ENCODE measurements at regions not wholly inside any gene's neighbourhood (a gene's known extent, or its start where the extent isn't known, plus 50 kb on each side); places are given as distances from the start of the nearest gene placed in this dataset.

DNA sequence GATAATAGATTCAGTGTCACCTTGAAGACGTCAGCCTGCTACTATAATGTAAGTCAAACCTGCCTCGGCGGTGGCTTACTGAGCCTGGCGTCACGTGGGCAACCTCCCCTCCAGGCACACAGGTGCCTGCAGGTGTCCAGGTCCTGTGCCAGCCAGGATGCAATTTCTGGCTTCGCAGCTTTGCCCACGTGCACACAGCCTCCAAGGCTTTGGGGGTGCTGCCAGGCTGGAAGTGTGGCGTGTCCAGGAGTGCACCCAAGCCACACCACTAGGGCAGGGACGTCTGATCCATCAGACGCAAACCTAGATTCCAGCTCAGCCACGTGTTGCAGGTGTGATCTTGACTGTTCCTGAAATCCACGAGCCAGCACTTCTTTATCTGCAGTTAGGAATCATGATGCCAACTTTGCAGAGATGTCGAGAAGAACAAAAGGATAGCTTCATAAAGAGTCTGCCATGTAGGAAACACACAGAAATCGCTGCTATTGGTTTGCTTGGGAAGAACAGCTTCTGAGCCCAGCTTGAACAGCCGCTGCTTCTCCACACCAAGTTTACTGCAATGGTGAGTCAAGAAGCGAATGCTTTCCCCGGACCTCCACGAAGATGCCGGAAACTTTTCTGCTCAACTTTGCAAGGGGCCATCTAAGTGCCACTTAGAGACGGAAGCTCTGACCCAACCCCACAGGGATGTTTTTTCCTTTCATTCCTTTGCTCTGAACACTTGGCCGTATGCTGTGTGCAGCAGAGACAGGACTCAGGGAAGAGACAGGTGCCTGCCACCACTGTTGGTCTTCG is 84.2 kb upstream of the SALL3 start:
- Histone ChIP-seq H3K4me3 (ENCODE audit: insufficient read depth, low read depth, low read length, poor library complexity, severe bottlenecking) (no peak overlapping the region), H3K27ac (ENCODE audit: insufficient read depth, low read length, poor library complexity, severe bottlenecking) (no peak overlapping the region), H3K9me3 (ENCODE audit: control insufficient read depth, low read length) (no peaks in the 10 kb centered on the region), H3K27me3 (replicated peaks; ENCODE audit: control insufficient read depth, insufficient read depth, low read length, poor library complexity, severe bottlenecking) (no peaks in the 10 kb centered on the region), H3K36me3 (ENCODE audit: control insufficient read depth, insufficient read depth, low read length) (no peaks in the 10 kb centered on the region), H3K4me1 (ENCODE audit: control insufficient read depth, insufficient read depth, low read length, poor library complexity, severe bottlenecking) (no peaks in the 10 kb centered on the region)
- no peak for DNase-seq

- no peaks in the 10 kb centered on the region for H3K4me1 ChIP-seq (ENCODE audit: control insufficient read depth, insufficient read depth, low read length, poor library complexity, severe bottlenecking)
- DNase-seq = no peak
- H3K27me3 ChIP-seq (replicated peaks; ENCODE audit: control insufficient read depth, insufficient read depth, low read length, poor library complexity, severe bottlenecking) = no peaks in the 10 kb centered on the region
- H3K4me3 ChIP-seq (ENCODE audit: insufficient read depth, low read depth, low read length, poor library complexity, severe bottlenecking) = no peak overlapping the region
- H3K9me3 ChIP-seq (ENCODE audit: control insufficient read depth, low read length) = no peaks in the 10 kb centered on the region
- H3K36me3 ChIP-seq (ENCODE audit: control insufficient read depth, insufficient read depth, low read length) = no peaks in the 10 kb centered on the region
- H3K27ac ChIP-seq (ENCODE audit: insufficient read depth, low read length, poor library complexity, severe bottlenecking) = no peak overlapping the region
Observed at GRCh38 chr18:78896111-78896905, 83.3 kb upstream of the SALL3 start.

DNA sequence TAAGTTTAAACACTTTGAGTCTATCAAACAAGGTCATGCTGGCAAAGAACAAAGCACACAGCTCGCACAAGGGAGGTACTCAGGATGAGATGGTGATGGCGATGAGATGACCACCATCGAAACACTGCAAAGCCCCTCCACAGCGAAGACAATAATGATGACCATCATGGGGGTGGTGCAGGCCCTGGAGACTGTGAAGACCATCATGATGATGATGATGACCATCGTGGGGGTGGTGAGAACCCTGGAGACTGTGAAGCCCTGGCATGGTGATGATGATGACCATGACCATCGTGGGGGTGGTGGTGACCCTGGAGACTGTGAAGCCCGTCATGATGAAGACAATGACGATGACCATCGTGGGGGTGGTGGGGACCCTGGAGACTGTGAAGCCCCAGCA is 81.6 kb upstream of the SALL3 start:
- no peak overlapping the region for H3K4me3 ChIP-seq (ENCODE audit: insufficient read depth, low read depth, low read length, poor library complexity, severe bottlenecking)
- no peaks in the 10 kb centered on the region for H3K36me3 ChIP-seq (ENCODE audit: control insufficient read depth, insufficient read depth, low read length)
- DNase-seq = no peak
- H3K4me1 ChIP-seq (ENCODE audit: control insufficient read depth, insufficient read depth, low read length, poor library complexity, severe bottlenecking) = no peaks in the 10 kb centered on the region
- H3K27me3 ChIP-seq (replicated peaks; ENCODE audit: control insufficient read depth, insufficient read depth, low read length, poor library complexity, severe bottlenecking) = no peaks in the 10 kb centered on the region
- H3K27ac ChIP-seq (ENCODE audit: insufficient read depth, low read length, poor library complexity, severe bottlenecking) = no peak overlapping the region
- no peaks in the 10 kb centered on the region for H3K9me3 ChIP-seq (ENCODE audit: control insufficient read depth, low read length)

DNA sequence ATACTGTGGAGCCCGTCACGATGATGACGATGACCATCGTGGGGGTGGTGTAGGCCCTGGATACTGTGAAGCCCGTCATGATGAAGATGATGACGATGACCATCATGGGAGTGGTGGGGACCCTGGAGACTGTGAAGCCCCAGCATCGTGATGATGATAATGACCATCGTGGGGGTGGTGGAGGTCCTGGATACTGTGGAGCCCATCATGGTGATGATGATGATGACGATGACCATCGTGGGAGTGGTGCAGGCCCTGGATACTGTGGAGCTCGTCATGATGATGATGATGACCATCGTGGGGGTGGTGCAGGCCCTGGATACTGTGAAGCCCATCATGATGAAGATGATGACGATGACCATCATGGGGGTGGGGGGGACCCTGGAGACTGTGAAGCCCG is 81.0 kb upstream of the SALL3 start:
- no peak overlapping the region for H3K27ac ChIP-seq (ENCODE audit: insufficient read depth, low read length, poor library complexity, severe bottlenecking)
- no peaks in the 10 kb centered on the region for H3K9me3 ChIP-seq (ENCODE audit: control insufficient read depth, low read length)
- H3K4me1 ChIP-seq (ENCODE audit: control insufficient read depth, insufficient read depth, low read length, poor library complexity, severe bottlenecking) = no peaks in the 10 kb centered on the region
- no peaks in the 10 kb centered on the region for H3K36me3 ChIP-seq (ENCODE audit: control insufficient read depth, insufficient read depth, low read length)
- H3K4me3 ChIP-seq (ENCODE audit: insufficient read depth, low read depth, low read length, poor library complexity, severe bottlenecking) = no peak overlapping the region
- H3K27me3 ChIP-seq (replicated peaks; ENCODE audit: control insufficient read depth, insufficient read depth, low read length, poor library complexity, severe bottlenecking) = no peaks in the 10 kb centered on the region
- no peak for DNase-seq

DNA sequence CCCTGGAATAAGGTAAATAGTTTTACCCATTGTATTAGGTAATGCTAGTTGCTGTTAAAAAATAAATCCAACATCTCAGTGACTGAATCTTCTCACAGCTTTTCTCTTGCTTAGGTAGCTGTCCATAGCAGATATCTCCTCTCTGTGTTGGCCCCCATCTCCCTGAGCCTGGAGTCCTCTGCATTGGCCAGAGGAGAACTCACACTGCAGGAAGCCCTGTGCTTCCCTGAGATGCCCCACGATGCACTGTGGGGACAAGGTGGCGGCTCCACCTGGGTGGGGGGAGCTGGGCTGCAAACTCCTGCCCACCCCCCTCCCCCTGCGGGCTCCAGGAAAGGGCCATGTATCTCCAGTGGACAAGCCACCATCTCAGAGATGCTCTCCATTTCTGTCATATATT is 80.4 kb upstream of the SALL3 start:
- Histone ChIP-seq H3K4me3 (ENCODE audit: insufficient read depth, low read depth, low read length, poor library complexity, severe bottlenecking) (no peak overlapping the region), H3K27ac (ENCODE audit: insufficient read depth, low read length, poor library complexity, severe bottlenecking) (no peak overlapping the region), H3K27me3 (replicated peaks; ENCODE audit: control insufficient read depth, insufficient read depth, low read length, poor library complexity, severe bottlenecking) (no peaks in the 10 kb centered on the region), H3K9me3 (ENCODE audit: control insufficient read depth, low read length) (no peaks in the 10 kb centered on the region), H3K4me1 (ENCODE audit: control insufficient read depth, insufficient read depth, low read length, poor library complexity, severe bottlenecking) (no peaks in the 10 kb centered on the region), H3K36me3 (ENCODE audit: control insufficient read depth, insufficient read depth, low read length) (no peaks in the 10 kb centered on the region)
- DNase-seq = no peak

DNA sequence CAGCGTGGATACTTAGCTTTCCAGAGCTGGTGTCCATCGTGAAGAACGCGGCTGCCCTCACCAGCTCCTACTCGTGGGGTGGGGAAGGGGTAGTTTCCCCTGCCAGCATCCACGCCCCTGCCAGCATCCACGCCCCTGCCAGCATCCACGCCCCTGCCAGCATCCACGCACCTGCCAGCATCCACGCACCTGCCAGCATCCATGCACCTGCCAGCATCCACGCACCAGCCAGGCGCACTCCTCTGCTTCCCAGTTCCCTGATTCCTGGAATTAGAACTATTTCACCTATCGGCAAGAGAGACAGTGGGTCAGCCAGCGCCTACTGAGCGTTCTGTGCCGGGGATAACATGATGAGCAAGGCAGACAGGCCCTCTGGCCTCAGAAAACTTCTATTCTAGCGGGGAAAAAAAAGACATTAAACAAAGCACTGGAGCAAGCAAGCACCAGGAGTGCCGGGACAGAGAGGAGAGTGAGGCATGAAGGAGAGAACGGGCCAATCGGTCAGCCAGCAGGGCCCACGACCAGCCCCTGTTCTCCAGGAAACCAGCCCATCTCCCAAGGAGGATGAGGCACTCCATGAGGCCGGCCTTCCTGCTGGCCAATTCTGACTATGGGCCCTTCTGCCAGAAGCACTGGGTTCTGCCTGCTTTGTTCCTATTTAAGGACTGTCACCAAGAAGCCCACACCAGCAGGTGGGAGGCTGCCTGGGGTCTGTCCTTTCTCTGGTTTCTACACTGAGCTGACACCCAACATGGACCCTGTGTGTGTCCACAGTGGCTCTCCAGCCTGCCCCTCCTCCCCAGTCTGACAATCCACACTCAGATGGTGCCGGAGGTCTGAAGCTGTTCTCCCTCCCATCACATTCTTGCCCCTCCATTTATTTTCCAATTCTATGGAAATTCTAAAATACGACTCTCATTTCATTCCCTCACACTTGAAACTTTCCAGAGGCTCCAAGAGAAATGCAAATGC is 78.4 kb upstream of the SALL3 start:
- Histone ChIP-seq H3K4me1 (ENCODE audit: control insufficient read depth, insufficient read depth, low read length, poor library complexity, severe bottlenecking) (no peaks in the 10 kb centered on the region), H3K27ac (ENCODE audit: insufficient read depth, low read length, poor library complexity, severe bottlenecking) (no peak overlapping the region), H3K27me3 (replicated peaks; ENCODE audit: control insufficient read depth, insufficient read depth, low read length, poor library complexity, severe bottlenecking) (no peaks in the 10 kb centered on the region), H3K4me3 (ENCODE audit: insufficient read depth, low read depth, low read length, poor library complexity, severe bottlenecking) (no peak overlapping the region), H3K9me3 (ENCODE audit: control insufficient read depth, low read length) (no peaks in the 10 kb centered on the region), H3K36me3 (ENCODE audit: control insufficient read depth, insufficient read depth, low read length) (no peaks in the 10 kb centered on the region)
- DNase-seq = no peak

- Histone ChIP-seq H3K4me1 (ENCODE audit: control insufficient read depth, insufficient read depth, low read length, poor library complexity, severe bottlenecking) (no peaks in the 10 kb centered on the region), H3K9me3 (ENCODE audit: control insufficient read depth, low read length) (no peaks in the 10 kb centered on the region), H3K36me3 (ENCODE audit: control insufficient read depth, insufficient read depth, low read length) (no peaks in the 10 kb centered on the region), H3K27ac (ENCODE audit: insufficient read depth, low read length, poor library complexity, severe bottlenecking) (no peak overlapping the region), H3K4me3 (ENCODE audit: insufficient read depth, low read depth, low read length, poor library complexity, severe bottlenecking) (no peak overlapping the region), H3K27me3 (replicated peaks; ENCODE audit: control insufficient read depth, insufficient read depth, low read length, poor library complexity, severe bottlenecking) (no peaks in the 10 kb centered on the region)
- no peak for DNase-seq
Observed at GRCh38 chr18:78901923-78902794, 77.5 kb upstream of the SALL3 start.

- Histone ChIP-seq H3K4me1 (ENCODE audit: control insufficient read depth, insufficient read depth, low read length, poor library complexity, severe bottlenecking) (no peaks in the 10 kb centered on the region), H3K4me3 (ENCODE audit: insufficient read depth, low read depth, low read length, poor library complexity, severe bottlenecking) (no peak overlapping the region), H3K27me3 (replicated peaks; ENCODE audit: control insufficient read depth, insufficient read depth, low read length, poor library complexity, severe bottlenecking) (no peaks in the 10 kb centered on the region), H3K36me3 (ENCODE audit: control insufficient read depth, insufficient read depth, low read length) (no peaks in the 10 kb centered on the region), H3K9me3 (ENCODE audit: control insufficient read depth, low read length) (no peaks in the 10 kb centered on the region), H3K27ac (ENCODE audit: insufficient read depth, low read length, poor library complexity, severe bottlenecking) (no peak overlapping the region)
- no peak for DNase-seq
Observed at GRCh38 chr18:78902795-78903435, 76.7 kb upstream of the SALL3 start.

Measured in effector memory CD4-positive, alpha-beta T cell (primary cell).